Stimulated activated CD4-positive, alpha-beta T cell treated with anti-CD3 and anti-CD28 coated beads, TNF-alpha, amount 100 ng/mL, for 48 hours (primary cell): ENCODE measurements at regions not wholly inside any gene's neighbourhood (a gene's known extent, or its start where the extent isn't known, plus 50 kb on each side); places are given as distances from the start of the nearest gene placed in this dataset.

Experiments used
- DNase-seq, 3 donors: peaks; one replicate each; pipeline ENCODE4 v3.0.0-alpha.2; 2020; ENCODE audit warnings: low read depth in 3 of 3

DNA sequence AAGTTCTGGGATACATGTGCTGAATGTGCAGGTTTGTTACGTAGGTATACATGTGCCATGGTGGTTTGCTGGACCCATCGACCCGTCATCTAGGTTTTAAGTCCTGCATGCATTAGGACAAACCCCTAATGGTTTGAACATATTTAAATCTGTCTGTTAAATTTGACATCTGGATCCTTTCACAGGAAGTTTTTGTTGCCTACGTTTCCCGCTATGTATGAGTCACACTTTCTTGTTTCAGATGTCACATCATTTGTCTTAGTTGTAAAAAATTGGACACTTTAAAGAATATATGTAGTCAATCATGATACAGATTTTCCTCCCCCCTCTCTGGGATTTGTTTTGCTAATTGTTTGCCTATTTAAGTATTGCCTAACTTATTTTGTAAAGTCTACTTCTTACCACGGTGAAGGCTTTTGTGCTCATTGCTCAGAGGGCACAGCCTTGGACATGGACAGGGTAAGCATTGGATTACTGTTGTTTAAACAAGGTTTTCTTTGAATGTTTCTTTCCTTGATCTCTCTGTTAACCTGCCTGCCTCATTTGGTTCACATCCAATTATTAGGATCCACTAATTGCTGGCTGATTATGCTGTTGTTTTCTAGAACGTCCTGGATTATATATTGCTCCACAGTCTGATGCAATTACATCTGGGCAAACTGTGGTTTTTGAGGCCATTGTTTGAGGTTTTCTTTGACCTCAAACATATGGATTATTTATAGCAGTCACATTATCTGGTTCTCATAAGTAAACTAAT is 1441.4 kb downstream of the AACS start:
- no peak for DNase-seq

DNA sequence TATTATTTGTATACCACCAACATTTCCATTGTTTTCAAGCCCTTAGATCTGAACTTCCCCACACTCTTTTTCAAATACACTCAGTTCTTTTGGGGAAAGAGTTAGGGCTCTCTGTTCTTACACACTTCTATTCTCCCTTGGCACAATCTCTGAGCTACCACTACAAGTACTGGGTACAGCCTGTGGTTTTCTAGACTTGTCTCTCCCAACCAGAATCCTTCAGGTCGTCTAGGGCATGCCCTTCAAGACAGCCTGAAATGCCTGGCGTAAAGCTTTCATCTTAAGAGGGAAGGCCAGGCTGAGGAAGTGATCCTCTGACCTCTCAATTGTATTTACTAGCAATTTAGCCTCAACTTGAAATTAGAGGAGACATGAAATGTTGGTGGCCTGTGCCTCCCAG is 1442.0 kb downstream of the AACS start:
- no peak for DNase-seq

DNA sequence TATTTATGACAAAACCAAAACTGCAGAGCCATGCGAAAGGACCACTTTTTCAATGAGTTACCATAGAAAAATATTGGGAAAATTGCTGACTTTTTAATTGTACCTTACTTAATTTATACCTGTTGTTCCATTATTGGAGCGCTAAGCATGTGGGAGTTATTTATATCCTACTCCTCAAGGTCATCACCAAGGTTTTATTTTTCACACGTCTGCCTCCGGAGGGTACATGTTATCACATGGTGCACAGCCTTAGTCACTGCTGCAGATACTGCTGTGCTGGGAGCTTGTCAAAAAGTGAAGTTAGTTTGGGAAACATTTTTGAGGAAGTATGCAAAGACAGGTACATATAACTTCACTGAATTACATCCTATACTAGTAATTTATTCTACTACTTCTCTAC is 1444.3 kb downstream of the AACS start:
- DNase-seq: no peak

DNA sequence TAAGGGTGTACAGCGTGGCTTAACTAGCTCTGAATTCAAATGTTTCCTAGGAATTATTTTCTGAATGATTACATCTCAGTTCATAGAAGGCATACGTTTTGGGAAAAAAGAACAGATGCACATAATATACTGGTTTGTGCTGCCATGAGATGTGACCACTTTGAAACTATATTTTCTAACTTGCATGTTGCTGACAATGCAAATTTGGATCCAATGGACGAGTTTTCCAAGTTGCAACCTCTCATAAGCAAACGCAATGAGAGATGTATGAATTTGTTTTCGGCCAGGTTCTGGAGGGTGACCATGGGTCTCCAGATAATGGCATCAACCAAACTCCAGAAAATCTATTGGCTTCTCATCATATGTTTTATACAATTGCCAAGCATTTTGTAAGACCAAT is 1445.4 kb downstream of the AACS start:
- DNase-seq: no peak

DNA sequence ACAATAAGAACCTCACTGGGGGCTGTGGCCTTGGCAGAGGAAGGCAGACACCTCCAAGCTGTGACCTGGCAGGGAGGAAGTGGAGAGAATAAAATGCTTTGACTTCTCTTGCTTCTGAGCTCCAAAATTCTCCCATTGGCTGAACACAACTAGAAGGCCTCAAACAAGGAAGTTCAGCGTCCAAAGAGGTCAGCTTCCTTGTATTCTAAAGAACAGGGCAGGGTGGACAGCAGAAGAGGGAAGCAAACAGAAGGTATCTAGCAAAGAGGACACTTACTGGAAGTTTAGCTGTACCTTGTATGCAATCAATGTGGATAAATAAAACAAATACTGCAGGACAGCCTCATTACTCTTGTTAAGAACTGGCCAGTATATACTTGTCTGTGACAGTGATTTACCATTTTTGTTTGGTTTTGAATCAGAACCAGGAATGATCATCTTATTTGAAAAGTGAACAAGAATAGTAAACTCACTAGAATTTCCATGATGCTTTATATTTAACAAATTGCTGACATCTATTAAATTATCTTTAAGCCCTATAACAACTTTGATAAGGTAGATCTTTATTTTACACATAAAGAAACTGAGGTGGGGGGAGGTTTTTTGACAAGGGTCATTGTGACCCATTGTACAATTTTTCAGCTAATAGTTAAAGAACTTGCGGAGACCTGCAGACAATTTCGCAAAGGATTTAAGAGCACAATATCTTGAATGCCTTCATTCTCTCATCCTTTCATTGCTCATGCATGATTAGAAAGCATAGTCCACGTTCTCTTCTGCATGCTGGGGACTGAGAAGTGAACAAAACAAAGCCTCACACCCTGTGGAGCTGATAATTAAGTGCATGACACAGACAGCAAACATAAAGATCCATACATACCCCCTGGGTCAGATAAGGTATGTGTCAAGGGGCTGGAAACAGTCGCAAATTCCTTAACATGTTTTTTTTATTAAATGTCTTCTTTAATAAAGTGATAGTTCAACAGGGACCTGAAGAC is 1448.0 kb downstream of the AACS start:
- DNase-seq: no peak

DNA sequence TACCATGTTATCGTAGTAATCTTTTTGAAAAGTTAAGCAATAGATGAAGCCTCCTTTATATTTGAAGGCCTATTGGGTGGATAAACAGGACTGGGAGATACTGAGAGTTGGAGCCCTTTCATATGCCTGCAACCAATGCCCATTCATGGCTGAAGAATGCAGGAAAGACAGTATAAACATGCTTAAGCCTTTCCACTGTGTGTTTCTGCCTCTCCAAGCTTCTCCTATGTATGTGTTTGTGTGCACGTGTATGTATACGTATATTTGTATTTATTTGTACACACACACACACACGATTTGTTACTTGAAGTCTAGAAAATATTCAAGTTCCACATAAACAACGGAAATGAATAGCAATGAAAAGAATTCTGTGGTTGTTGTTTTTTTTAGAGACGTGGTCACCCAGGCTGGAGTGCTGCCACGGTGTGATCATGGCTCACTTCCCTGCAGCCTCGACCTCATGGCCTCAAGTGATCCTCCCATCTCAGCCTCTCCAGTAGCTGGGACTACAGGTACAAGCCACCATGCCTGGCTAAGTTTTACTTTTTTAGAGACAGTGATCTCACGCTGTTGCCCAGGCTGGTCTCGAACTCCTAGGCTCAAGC is 1453.5 kb downstream of the AACS start:
- no peak for DNase-seq

DNA sequence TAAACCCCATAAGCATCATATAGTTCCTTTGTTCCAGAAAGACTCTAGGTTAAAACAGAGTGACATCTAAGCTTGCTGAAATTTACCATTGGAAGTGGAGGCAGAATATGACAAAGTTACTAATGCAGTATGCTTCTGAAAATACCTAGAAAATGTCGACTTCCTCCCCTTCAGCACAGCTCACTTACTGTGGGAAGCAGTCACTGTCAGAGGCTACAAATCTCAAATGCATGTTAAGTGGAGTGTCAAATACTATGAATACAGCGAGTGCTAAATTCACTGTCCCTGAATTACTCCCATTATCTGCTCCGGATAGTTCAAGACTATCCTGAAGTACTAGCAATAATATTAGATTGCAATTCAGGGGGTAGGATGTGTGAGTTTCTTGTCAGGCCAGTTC is 1454.6 kb downstream of the AACS start:
- no peak for DNase-seq

DNA sequence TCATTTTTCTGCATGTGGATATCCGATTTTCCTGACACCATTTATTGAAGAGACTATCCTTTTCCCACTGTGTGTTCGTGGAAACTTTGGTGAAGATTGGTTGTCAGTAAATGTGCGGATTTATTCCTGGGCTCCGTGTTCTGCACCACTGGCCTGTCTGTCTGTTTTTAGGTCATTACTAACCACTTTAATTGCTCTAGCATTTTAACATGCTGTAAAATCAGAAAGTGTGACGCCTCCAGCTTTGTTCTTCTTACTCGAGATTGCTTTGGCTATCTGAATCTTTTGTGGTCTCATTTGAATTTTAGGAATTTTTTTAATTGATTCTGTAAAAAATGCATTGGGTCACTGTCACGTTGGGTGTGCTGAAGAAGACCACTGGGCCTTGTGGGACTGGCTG is 1458.7 kb downstream of the AACS start:
- DNase-seq: no peak

DNA sequence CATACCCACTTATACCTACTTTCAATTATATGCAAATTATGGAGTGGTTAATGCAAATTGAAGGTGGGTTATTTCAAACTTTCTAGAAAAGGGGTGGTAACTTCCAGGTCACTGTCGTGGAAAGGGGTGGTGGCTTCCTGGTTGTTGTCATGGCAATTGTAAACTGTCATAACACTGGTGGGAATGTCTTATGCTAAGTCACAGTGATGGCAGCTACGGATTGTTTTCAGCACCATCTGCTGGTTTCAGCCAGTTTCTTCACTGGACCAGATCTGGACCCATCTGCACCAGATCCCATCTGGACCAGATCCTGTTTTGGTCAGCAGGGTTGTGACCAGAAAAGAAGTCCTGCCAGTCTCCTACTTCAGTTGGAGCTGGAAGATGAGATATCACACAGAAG is 1469.3 kb downstream of the AACS start:
- no peak for DNase-seq

DNA sequence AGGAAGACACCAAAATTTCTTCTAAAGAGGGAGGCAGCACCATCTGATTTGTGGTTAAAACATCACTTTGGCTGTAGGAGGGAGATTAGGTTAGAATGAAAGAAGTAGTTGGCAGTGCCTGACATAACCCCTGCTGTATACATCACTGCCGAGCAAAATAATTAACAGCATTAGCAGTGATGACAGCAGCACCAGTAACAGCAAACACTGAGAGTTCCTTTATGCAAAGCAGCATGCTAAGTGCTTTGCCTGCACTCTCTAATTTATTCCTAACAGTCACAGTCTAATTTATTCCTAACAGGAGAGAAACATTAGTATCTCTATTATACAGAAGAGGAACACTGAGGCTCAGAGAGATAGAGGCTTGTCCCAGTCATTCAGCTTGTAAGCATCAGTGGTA is 1469.7 kb downstream of the AACS start:
- DNase-seq: no peak

DNA sequence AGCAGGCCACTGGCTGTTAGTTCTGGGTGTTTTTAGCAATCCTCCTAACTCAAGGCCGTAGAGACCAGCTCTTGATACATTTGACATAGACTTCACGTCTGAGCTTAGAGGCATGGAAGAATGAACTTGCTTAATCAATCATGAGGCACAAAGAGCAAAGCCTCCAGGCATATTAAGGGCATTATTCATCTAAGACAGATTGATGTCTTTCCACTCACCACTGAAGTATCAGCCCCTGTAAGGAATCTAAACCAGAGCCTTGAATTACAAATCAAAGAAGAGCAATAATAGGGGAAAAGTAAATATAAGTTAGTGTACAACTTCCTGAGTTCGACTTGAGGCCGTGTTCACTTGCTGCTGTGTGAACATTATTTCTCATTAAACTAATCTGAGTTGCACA is 1470.7 kb downstream of the AACS start:
- DNase-seq: no peak

DNA sequence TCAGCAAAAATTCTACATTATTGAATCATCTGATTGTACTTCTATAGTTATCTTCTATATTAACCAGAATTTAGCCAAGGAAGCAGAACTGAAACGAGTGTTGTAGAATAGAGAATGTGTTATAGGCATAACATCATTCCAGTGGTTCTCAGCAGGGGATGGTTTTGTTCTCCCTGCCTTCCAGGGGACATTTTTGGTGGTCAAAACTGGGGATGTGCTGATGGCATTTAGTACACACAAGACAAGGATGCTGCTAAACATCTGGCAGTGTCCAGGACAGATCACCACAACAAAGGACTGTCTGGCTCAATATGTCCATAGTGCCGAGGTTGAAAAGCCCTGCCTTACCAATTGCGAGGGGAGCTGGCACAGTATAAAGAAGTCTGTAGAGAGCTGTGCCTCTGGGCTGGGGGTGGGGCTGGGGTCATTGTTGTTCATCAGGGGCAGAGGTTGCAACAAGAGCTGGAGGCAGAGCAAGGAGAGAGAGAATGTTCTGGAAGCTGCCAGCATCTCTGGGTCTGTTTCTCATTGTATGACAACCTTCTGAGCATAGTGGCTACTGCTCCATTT is 1472.8 kb downstream of the AACS start:
- DNase-seq: no peak

DNA sequence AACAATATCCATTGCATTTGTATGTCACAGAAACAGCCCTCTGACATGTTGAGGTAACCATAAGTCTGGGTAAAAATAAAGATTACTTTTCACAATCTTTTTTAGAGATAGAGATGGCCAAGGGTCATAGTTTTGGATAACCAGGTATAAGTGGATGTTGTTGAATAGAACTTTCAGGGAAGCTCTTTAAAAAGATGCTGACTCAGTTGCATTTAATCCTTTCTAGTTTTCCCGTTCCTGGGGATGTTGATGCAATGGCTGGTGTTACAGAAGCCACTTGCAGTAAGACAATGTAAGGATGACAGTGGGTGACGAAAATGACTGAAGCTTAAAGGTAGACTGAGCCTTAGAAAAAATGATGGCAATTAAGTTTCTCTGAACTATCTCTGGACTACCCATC is 1473.7 kb downstream of the AACS start:
- DNase-seq: no peak

DNA sequence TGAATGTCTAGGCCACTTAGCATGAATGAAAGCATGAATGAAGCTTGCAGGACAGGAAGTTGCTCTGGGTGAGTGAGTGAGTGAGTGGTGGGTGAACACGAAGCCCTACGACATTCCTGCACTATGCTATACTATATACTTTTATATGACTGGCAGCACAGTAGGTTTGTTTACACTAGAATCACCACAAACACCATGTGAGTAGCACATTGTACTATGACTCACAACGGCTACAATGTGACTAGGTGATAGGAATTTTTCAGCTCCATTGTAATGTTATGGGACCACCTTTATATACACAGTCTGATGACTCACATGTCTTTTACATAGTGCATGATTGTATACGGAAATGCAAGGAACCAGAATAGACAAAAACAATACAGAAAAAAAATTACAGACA is 1480.2 kb downstream of the AACS start:
- no peak for DNase-seq

DNA sequence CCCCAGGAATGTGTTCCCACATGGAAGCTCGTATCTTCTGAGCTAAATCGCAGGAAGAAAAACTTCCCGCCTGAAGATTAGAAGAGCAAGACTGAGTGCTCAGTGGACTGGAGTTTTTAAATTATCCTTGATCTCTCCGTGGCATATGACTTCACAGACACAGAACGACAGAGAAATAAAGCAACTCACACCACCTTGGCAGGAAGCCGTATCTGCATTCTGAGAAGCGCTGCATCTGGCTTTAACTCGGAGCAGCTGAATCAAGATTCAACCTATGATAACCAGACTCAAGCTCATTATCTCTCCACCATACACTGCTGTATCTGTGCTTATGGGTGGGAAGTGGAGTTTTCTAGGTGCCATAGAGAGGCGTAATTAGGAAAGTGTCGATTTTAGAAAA is 1482.7 kb downstream of the AACS start:
- DNase-seq: no peak

DNA sequence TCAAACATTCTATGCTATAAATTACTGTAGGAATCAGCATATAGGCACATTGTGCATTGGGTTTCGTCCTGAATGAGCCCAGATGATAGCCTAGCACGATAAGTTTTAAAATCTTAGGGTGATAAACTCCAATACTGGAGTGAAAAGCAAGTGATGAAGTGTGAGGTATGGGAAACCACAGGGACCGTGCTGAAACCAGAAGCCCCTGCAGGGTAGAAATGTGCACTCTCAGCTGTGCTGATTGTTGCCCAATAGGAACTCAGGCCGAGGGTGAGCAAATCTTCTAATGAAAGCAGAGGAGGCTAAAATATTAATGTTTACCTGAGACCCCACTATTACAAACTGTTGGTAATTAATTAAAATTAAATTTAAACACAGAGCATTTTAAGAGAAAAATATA is 1486.6 kb downstream of the AACS start:
- no peak for DNase-seq

DNA sequence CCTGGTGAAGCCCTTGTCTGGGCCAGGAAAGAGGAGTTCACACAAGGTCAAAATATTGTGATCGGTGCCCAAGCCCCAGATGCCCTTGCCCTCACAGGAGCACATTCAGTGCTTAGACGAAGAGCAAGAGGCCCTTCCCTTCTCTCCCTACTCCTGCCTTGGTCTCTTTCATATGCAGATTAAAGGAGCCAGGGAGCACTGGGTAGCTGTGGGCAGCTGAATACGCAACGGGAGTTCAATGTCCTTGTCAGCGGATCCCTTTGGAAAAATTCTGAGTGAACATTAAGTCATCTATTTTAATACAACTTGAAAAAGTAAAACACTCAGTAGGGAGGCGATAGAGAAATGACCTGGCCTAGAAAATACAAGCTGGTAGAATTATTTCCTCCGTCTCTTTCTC is 1489.4 kb downstream of the AACS start:
- DNase-seq: no peak

DNA sequence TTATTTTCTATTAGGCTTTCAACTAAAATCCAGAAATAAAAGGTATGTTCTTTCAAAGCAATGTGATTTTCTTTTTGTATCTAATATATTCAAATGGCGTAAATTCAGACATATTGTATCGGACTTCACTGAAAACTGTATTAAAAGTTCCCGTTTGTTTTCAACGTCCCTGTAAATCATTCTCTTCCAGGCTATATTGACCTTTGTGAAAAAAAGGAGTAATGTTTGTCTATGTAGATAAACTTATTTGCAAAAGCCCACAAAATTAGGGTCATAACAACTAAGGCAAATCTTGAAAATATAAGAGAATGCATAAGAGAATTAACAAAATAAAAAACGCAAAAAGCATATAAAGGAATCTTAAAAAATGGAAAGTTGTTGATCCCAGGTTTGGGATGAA is 1492.4 kb downstream of the AACS start:
- no peak for DNase-seq

DNA sequence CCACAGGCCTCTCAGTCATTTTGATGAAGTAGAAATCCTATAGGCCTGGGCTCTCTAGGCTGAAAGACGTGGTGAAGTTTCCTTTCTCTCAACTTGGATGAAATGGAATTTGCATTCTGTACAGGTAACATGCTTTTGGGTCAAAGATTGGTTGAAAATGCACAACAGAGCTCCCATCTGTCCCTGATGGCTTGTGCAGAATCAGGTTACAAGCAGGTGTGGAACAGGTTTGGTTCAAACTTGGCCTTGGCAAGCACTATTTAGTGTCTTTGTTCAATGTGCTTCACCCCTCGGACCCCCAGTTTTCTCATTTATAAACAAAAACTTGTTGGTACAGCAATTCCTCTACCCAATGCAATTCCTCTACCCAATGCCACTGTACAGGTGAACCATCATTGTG is 1493.0 kb downstream of the AACS start:
- no peak for DNase-seq

DNA sequence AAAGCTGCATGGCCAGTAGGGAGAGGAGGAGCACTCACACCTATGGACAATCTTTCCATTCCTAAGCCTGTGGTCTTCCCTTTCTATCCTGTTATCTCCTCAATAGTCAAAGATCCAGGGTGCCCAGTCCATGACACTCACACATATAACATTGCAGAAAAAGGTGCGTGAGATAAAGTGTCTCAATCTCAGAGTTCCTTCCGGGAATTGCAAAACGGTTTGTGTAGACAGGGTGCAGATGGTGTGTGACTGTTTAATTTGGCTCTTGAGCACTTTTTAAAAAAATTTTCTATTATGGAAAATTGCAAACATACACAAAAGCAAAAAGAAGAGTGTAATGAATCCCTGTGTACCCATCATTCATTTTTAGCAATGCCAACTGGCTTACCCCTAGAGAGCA is 1493.6 kb downstream of the AACS start:
- no peak for DNase-seq

DNA sequence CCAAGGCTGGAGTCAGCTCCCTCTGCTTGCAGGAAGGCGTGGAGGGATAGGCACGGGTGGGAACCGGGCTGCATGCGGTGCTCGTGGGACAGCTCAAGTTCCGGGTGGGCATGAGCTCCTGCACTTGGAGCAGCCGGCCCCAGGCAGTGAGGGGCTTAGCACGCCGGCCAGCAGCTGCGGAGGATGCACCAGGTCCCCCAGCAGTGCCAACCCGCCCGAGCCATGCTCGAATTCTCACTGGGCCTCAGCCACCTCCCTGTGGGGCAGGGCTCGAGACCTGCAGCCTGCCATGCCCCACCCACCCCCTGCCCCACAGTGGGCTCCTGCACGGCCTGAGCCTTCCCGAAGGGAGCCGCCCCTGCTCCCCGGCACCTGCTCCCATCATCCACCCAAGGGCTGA is 1501.8 kb downstream of the AACS start:
- no peak for DNase-seq

DNA sequence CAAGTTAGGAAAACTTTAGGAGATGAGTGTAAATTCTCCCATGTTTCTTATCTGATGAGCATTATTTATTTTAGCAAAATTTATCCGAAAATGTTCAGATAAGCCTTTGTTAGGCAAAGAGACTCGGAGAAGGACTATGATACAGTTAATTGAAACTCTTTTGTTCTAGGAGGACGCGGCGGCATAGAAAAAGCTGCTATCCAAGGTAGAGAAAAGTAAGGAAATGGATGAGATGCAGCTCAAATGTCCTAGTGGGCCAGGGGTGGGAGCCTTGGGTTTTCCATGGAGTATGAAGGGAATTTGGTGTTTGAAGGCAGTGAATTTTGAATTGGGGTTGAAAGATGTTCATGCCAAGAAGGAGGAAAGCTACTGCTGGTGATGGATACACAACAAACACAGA is 1504.5 kb downstream of the AACS start:
- no peak for DNase-seq
